Ishikawa (cell line): ENCODE measurements at regions not wholly inside any gene's neighbourhood (a gene's known extent, or its start where the extent isn't known, plus 50 kb on each side); places are given as distances from the start of the nearest gene placed in this dataset.
A peak's percentile ranks its signal among the peaks of the same experiment; 100 is the strongest.

Experiments used
- CEBPB ChIP-seq: IDR thresholded peaks from 2 replicates; pipeline ENCODE4 v1.6.1; 2012
- CREB1 ChIP-seq: IDR thresholded peaks from 2 replicates; pipeline ENCODE4 v1.6.1; 2012; ENCODE audit warnings: low read depth
- EGR1 ChIP-seq: IDR thresholded peaks from 2 replicates; pipeline ENCODE4 v1.6.1; 2012
- EP300 ChIP-seq: IDR thresholded peaks from 2 replicates; pipeline ENCODE4 v1.6.1; 2012; ENCODE audit warnings: borderline replicate concordance
- FOXM1 ChIP-seq: IDR thresholded peaks from 2 replicates; pipeline ENCODE4 v1.6.1; 2012; ENCODE audit warnings: low read depth, borderline replicate concordance
- MAX ChIP-seq: IDR thresholded peaks from 2 replicates; pipeline ENCODE4 v1.6.1; 2012
- NFIC ChIP-seq: IDR thresholded peaks from 2 replicates; pipeline ENCODE4 v1.6.1; 2012
- RAD21 ChIP-seq: IDR thresholded peaks from 2 replicates; pipeline ENCODE4 v1.6.1; 2012; ENCODE audit warnings: low read depth
- REST ChIP-seq: IDR thresholded peaks from 2 replicates; pipeline ENCODE4 v1.6.1; 2012; ENCODE audit warnings: low read depth, mild to moderate bottlenecking
- TAF1 ChIP-seq: IDR thresholded peaks from 2 replicates; pipeline ENCODE4 v1.6.1; 2012; ENCODE audit warnings: low read depth, mild to moderate bottlenecking
- TCF12 ChIP-seq: IDR thresholded peaks from 2 replicates; pipeline ENCODE4 v1.6.1; 2012; ENCODE audit warnings: low read depth
- TEAD4 ChIP-seq: IDR thresholded peaks from 2 replicates; pipeline ENCODE4 v1.6.1; 2012
- USF1 ChIP-seq: IDR thresholded peaks from 2 replicates; pipeline ENCODE4 v1.6.1; 2012
- YY1 ChIP-seq: IDR thresholded peaks from 2 replicates; pipeline ENCODE4 v1.6.1; 2012; ENCODE audit warnings: low read depth
- ZBTB7A ChIP-seq: IDR thresholded peaks from 2 replicates; pipeline ENCODE4 v1.6.1; 2012; ENCODE audit warnings: low read depth

GRCh38 chr14:53478174-53478573 lies 325.1 kb upstream of the DDHD1 start:
- no peak for TF ChIP-seq EP300
- TF ChIP-seq ZBTB7A: no peak
- no peak for TF ChIP-seq EGR1

GRCh38 chr14:53473480-53473879 lies 320.4 kb upstream of the DDHD1 start:
- no peak for TF ChIP-seq USF1
- TF ChIP-seq CREB1: no peak
- TF ChIP-seq TAF1: no peak
- TF ChIP-seq EGR1: no peak
- TF ChIP-seq ZBTB7A: no peak
- no peak for TF ChIP-seq REST
- TF ChIP-seq TCF12: no peak
- no peak for TF ChIP-seq FOXM1
- no peak for TF ChIP-seq NFIC
- no peak for TF ChIP-seq EP300
- TF ChIP-seq TEAD4: no peak
- no peak for TF ChIP-seq MAX
- TF ChIP-seq YY1: no peak
- TF ChIP-seq RAD21: no peak
- no peak for TF ChIP-seq CEBPB

GRCh38 chr14:53472306-53472705 lies 319.2 kb upstream of the DDHD1 start:
- TF ChIP-seq EP300 (no peak), NFIC (no peak), CEBPB (no peak), TCF12 (no peak), RAD21 (no peak), USF1 (no peak), TAF1 (no peak), CREB1 (no peak), FOXM1 (no peak)

- TF ChIP-seq NFIC: peak; percentile 65
- no peak for TF ChIP-seq ZBTB7A
- peak; percentile 56 for TF ChIP-seq TEAD4
- no peak; the same call in 1 of the 2 replicates for TF ChIP-seq EP300
- TF ChIP-seq YY1: 0 out of 2 replicates have a peak, but pooled peaks have one; percentile 29
- TF ChIP-seq REST: no peak
- TF ChIP-seq TCF12: 0 out of 2 replicates have a peak, but pooled peaks have one; percentile 36
These were observed 317.4 kb upstream of the DDHD1 start for GRCh38 chr14:53470351-53471043.

GRCh38 chr14:53468876-53469275 lies 315.8 kb upstream of the DDHD1 start:
- TF ChIP-seq USF1 (no peak), TEAD4 (no peak), RAD21 (no peak), CEBPB (no peak), NFIC (no peak), ZBTB7A (no peak), EP300 (no peak), EGR1 (no peak), TAF1 (no peak), REST (no peak), CREB1 (no peak), MAX (no peak), YY1 (no peak), TCF12 (no peak), FOXM1 (no peak)
